HG03558 (cell line): ENCODE measurements at regions not wholly inside any gene's neighbourhood (a gene's known extent, or its start where the extent isn't known, plus 50 kb on each side); places are given as distances from the start of the nearest gene placed in this dataset.
A peak's percentile ranks its signal among the peaks of the same experiment; 100 is the strongest.

ENCODE experiments used
- ATAC-seq: cut with Tn5 transposase; IDR thresholded peaks from one replicate; pipeline ENCODE4 v1.9.1; 2021; ENCODE audit warnings: moderate number of reproducible peaks; ENCODE audit not compliant: unreplicated experiment; ENCODE audit errors: extremely low read depth

GRCh38 chr2:12348216-12348615, 368.5 kb upstream of the TRIB2 start:
- ATAC-seq, result no peak

GRCh38 chr2:12350821-12351220, 365.9 kb upstream of the TRIB2 start:
- ATAC-seq, result no peak

GRCh38 chr2:12352889-12353288, 363.8 kb upstream of the TRIB2 start:
- no peak for ATAC-seq

GRCh38 chr2:12361506-12361905, 355.2 kb upstream of the TRIB2 start:
- ATAC-seq, result no peak

- no peak for ATAC-seq
Measured at GRCh38 chr2:12363138-12363537, 353.6 kb upstream of the TRIB2 start.

GRCh38 chr2:12363569-12363968, 353.2 kb upstream of the TRIB2 start:
- no peak for ATAC-seq

- ATAC-seq, result no peak
Measured at GRCh38 chr2:12369566-12369965, 347.2 kb upstream of the TRIB2 start.

GRCh38 chr2:12376025-12376424, 340.7 kb upstream of the TRIB2 start:
- ATAC-seq, result no peak

- no peak for ATAC-seq
Measured at GRCh38 chr2:12379143-12379542, 337.6 kb upstream of the TRIB2 start.

- no peak for ATAC-seq
Measured at GRCh38 chr2:12381543-12382325, 335.0 kb upstream of the TRIB2 start.

- no peak for ATAC-seq
Measured at GRCh38 chr2:12382366-12382765, 334.4 kb upstream of the TRIB2 start.

GRCh38 chr2:12389344-12390045, 327.2 kb upstream of the TRIB2 start:
- ATAC-seq, result no peak

GRCh38 chr2:12391116-12391515, 325.6 kb upstream of the TRIB2 start:
- no peak for ATAC-seq

GRCh38 chr2:12396699-12397098, 320.0 kb upstream of the TRIB2 start:
- ATAC-seq, result no peak

- no peak for ATAC-seq
Measured at GRCh38 chr2:12397854-12398253, 318.9 kb upstream of the TRIB2 start.

GRCh38 chr2:12399240-12399639, 317.5 kb upstream of the TRIB2 start:
- ATAC-seq, result no peak

GRCh38 chr2:12400543-12400942, 316.2 kb upstream of the TRIB2 start:
- no peak for ATAC-seq

GRCh38 chr2:12402440-12403139, 314.1 kb upstream of the TRIB2 start:
- no peak for ATAC-seq

GRCh38 chr2:12404497-12404896, 312.2 kb upstream of the TRIB2 start:
- no peak for ATAC-seq

GRCh38 chr2:12407160-12407559, 309.6 kb upstream of the TRIB2 start:
- no peak for ATAC-seq

- ATAC-seq, result peak; percentile 99
Measured at GRCh38 chr2:12412898-12413305, 303.8 kb upstream of the TRIB2 start.
